H9 (cell line): ENCODE measurements at regions not wholly inside any gene's neighbourhood (a gene's known extent, or its start where the extent isn't known, plus 50 kb on each side); places are given as distances from the start of the nearest gene placed in this dataset.

Experiments used
- DNase-seq: peaks from one replicate; pipeline ENCODE4 v3.0.0-alpha.2; 2017
- H2AFZ ChIP-seq: one replicate; pipeline ENCODE4 v1.6.1; 2013; ENCODE audit warnings: mild to moderate bottlenecking, low read length, control low read depth, moderate library complexity
- H2AK5ac ChIP-seq: 2 replicates; pipeline ENCODE4 v1.6.1; 2013; ENCODE audit warnings: low read length, control low read depth, mixed read lengths; ENCODE audit not compliant: insufficient read length
- H2BK120ac ChIP-seq: one replicate; pipeline ENCODE4 v1.6.1; 2013; ENCODE audit warnings: low read depth, mild to moderate bottlenecking, low read length, control low read depth, inconsistent platforms; ENCODE audit not compliant: poor library complexity, severe bottlenecking
- H2BK12ac ChIP-seq: 2 replicates; pipeline ENCODE4 v1.6.1; 2013; ENCODE audit warnings: low read length, control low read depth, mixed read lengths, low read depth; ENCODE audit not compliant: insufficient read length
- H2BK15ac ChIP-seq: 2 replicates; pipeline ENCODE4 v1.6.1; 2013; ENCODE audit warnings: low read depth, low read length, control low read depth
- H2BK20ac ChIP-seq: one replicate; pipeline ENCODE4 v1.6.1; 2013; ENCODE audit warnings: low read depth, mild to moderate bottlenecking, low read length, control low read depth, inconsistent platforms; ENCODE audit not compliant: poor library complexity, severe bottlenecking
- H2BK5ac ChIP-seq: 2 replicates; pipeline ENCODE4 v1.6.1; 2013; ENCODE audit warnings: low read length, control low read depth, mixed read lengths; ENCODE audit not compliant: insufficient read length
- H3K14ac ChIP-seq: 2 replicates; pipeline ENCODE4 v1.6.1; 2013; ENCODE audit warnings: low read length, control low read depth; ENCODE audit not compliant: insufficient read depth
- H3K18ac ChIP-seq: 2 replicates; pipeline ENCODE4 v1.6.1; 2013; ENCODE audit warnings: low read depth, mild to moderate bottlenecking, mixed read lengths, low read length, control low read depth; ENCODE audit not compliant: insufficient read length
- H3K23ac ChIP-seq: 2 replicates; pipeline ENCODE4 v1.6.1; 2013; ENCODE audit warnings: low read length, control low read depth, mixed read lengths, low read depth; ENCODE audit not compliant: insufficient read length
- H3K23me2 ChIP-seq: 2 replicates; pipeline ENCODE4 v1.6.1; 2013; ENCODE audit warnings: low read depth, mild to moderate bottlenecking, mixed read lengths, low read length, control low read depth; ENCODE audit not compliant: insufficient read length, poor library complexity, severe bottlenecking
- H3K27ac ChIP-seq: 2 replicates; pipeline ENCODE4 v1.5.1; 2013; ENCODE audit warnings: low read length, control low read depth, mixed read lengths, low read depth; ENCODE audit not compliant: insufficient read length
- H3K27me3 ChIP-seq: 2 replicates; pipeline ENCODE4 v1.6.1; 2013; ENCODE audit warnings: low read length, control low read depth, inconsistent platforms; ENCODE audit not compliant: insufficient read depth
- H3K4ac ChIP-seq: 2 replicates; pipeline ENCODE4 v1.6.1; 2013; ENCODE audit warnings: low read depth, mild to moderate bottlenecking, control low read depth, inconsistent platforms, low read length, moderate library complexity
- H3K4me1 ChIP-seq: 2 replicates; pipeline ENCODE4 v1.6.1; 2013; ENCODE audit warnings: low read length, control low read depth, inconsistent platforms; ENCODE audit not compliant: insufficient read depth
- H3K4me2 ChIP-seq: 2 replicates; pipeline ENCODE4 v1.6.1; 2013; ENCODE audit warnings: low read length, control low read depth, mixed read lengths; ENCODE audit not compliant: insufficient read length, insufficient read depth
- H3K56ac ChIP-seq: 2 replicates; pipeline ENCODE4 v1.6.1; 2013; ENCODE audit warnings: low read depth, mild to moderate bottlenecking, mixed read lengths, low read length, control low read depth; ENCODE audit not compliant: insufficient read length
- H3K79me1 ChIP-seq: 2 replicates; pipeline ENCODE4 v1.6.1; 2013; ENCODE audit warnings: low read depth, mild to moderate bottlenecking, moderate library complexity, low read length, control low read depth, inconsistent platforms; ENCODE audit not compliant: insufficient read depth, poor library complexity, severe bottlenecking
- H3K79me2 ChIP-seq: 2 replicates; pipeline ENCODE4 v1.6.1; 2013; ENCODE audit warnings: low read length, control low read depth, inconsistent platforms; ENCODE audit not compliant: insufficient read depth
- H3K9ac ChIP-seq: 2 replicates; pipeline ENCODE4 v1.6.1; 2013; ENCODE audit warnings: low read length, control low read depth, mixed read lengths; ENCODE audit not compliant: insufficient read length; ENCODE audit errors: extremely low read depth
- H3K9me3 ChIP-seq: one replicate; pipeline ENCODE4 v1.6.1; 2013; ENCODE audit warnings: low read depth, low read length, inconsistent platforms; ENCODE audit not compliant: control insufficient read depth
- H3T11ph ChIP-seq: one replicate; pipeline ENCODE4 v1.6.1; 2013; ENCODE audit warnings: mild to moderate bottlenecking, low read length, control low read depth, inconsistent platforms
- H4K20me1 ChIP-seq: one replicate; pipeline ENCODE4 v1.6.1; 2013; ENCODE audit not compliant: control insufficient read depth, insufficient read length, insufficient read depth
- H4K5ac ChIP-seq: 2 replicates; pipeline ENCODE4 v1.6.1; 2013; ENCODE audit warnings: low read depth, mild to moderate bottlenecking, mixed read lengths, low read length, control low read depth; ENCODE audit not compliant: insufficient read length
- H4K8ac ChIP-seq: replicated peaks from 2 replicates; pipeline ENCODE4 v1.6.1; 2013; ENCODE audit warnings: low read length, control low read depth, mixed read lengths, low read depth; ENCODE audit not compliant: insufficient read length
- H4K91ac ChIP-seq: 2 replicates; pipeline ENCODE4 v1.6.1; 2013; ENCODE audit warnings: low read depth, mild to moderate bottlenecking, moderate library complexity, mixed read lengths, low read length, control low read depth; ENCODE audit not compliant: insufficient read length
- H3K27ac Mint-ChIP-seq, 3 experiments: 2 replicates in 2 of 3; 3 replicates in 1 of 3; pipeline ENCODE4 v1.8.0; 2020 to 2021; ENCODE audit warnings: mixed read lengths in 3 of 3, mild to moderate bottlenecking in 1 of 3, moderate library complexity in 1 of 3
- H3K27me3 Mint-ChIP-seq: 2 replicates; pipeline ENCODE4 v1.8.0; 2021; ENCODE audit warnings: low read depth, mild to moderate bottlenecking, moderate library complexity, mixed read lengths
- H3K36me3 Mint-ChIP-seq, 3 experiments: 2 replicates in 2 of 3; 3 replicates in 1 of 3; pipeline ENCODE4 v1.8.0; 2020 to 2021; ENCODE audit warnings: low read depth in 3 of 3, mixed read lengths in 3 of 3; ENCODE audit not compliant: insufficient read depth in 1 of 3
- H3K4me1 Mint-ChIP-seq, 2 experiments: 2 replicates each; pipeline ENCODE4 v1.8.0; 2020; ENCODE audit warnings: mixed read lengths in 2 of 2
- H3K4me3 Mint-ChIP-seq, 2 experiments: 2 replicates in 1 of 2; 3 replicates in 1 of 2; pipeline ENCODE4 v1.8.0; 2020 to 2021; ENCODE audit warnings: mild to moderate bottlenecking in 2 of 2, mixed read lengths in 2 of 2, moderate library complexity in 1 of 2
- H3K9me3 Mint-ChIP-seq, 2 experiments: 2 replicates in 1 of 2; 3 replicates in 1 of 2; pipeline ENCODE4 v1.8.0; 2020; ENCODE audit warnings: mild to moderate bottlenecking in 2 of 2, mixed read lengths in 2 of 2, moderate library complexity in 1 of 2
- CTCF ChIP-seq: fragments of 200-600 bp; sonication (generic); conservative IDR thresholded peaks from 3 replicates; pipeline ENCODE4 v1.8.0; 2021; ENCODE audit warnings: antibody characterized with exemption, mild to moderate bottlenecking
- WGBS: extraction: QIAGEN DNeasy Blood & Tissue Kit; methylation state at CpG from one replicate; pipeline ENCODE4 v1.1.7; 2013; ENCODE audit warnings: missing lambda C conversion rate, low lambda C conversion rate, mixed read lengths; ENCODE audit not compliant: insufficient read length; ENCODE audit errors: extremely low coverage; 5-methylcytosine and 5-hydroxymethylcytosine counted together

- Mint-ChIP-seq H3K9me3 (no peaks in the 10 kb centered on the region), H3K27me3 (peaks cover 1% of the 10 kb centered on the region), H3K27ac (no peak overlapping the region), H3K36me3 (no peaks in the 10 kb centered on the region), H3K4me1 (peaks cover 0 to 3% of the 10 kb centered on the region in 2 experiments; a peak in 1 of 4 replicates), H3K4me3 (no peak overlapping the region)
- H4K5ac ChIP-seq = no peak overlapping the region
- H3K27me3 ChIP-seq = no peaks in the 10 kb centered on the region
- no peaks in the 10 kb centered on the region for H4K20me1 ChIP-seq
- no peak overlapping the region for H2BK15ac ChIP-seq
- no peak overlapping the region for H3K4ac ChIP-seq
- TF ChIP-seq CTCF = no peak
- no peak overlapping the region for H3K9ac ChIP-seq
- WGBS = no CpG with 5 or more reads among the region's 1 CpG
- no peak overlapping the region for H2BK12ac ChIP-seq
- no peak overlapping the region for H2AFZ ChIP-seq
- H3K79me1 ChIP-seq = no peaks in the 10 kb centered on the region
- no peaks in the 10 kb centered on the region for H3K9me3 ChIP-seq
- no peak overlapping the region for H3K56ac ChIP-seq
- H2BK5ac ChIP-seq = no peak overlapping the region
- no peak overlapping the region for H3T11ph ChIP-seq
- DNase-seq = no peak
- no peaks in the 10 kb centered on the region for H3K4me1 ChIP-seq
- no peak overlapping the region for H3K14ac ChIP-seq
- H3K18ac ChIP-seq = no peak overlapping the region
- no peak overlapping the region for H2AK5ac ChIP-seq
- H2BK120ac ChIP-seq = no peak overlapping the region
- no peak overlapping the region for H3K23ac ChIP-seq
- no peaks in the 10 kb centered on the region for H3K23me2 ChIP-seq
- no peak overlapping the region for H4K8ac ChIP-seq
- H3K27ac ChIP-seq = no peak overlapping the region
- H2BK20ac ChIP-seq = no peak overlapping the region
- H3K4me2 ChIP-seq = no peak overlapping the region
- no peaks in the 10 kb centered on the region for H3K79me2 ChIP-seq
- no peak overlapping the region for H4K91ac ChIP-seq
Measured at GRCh38 chr10:64059884-64060283, 538.7 kb downstream of the REEP3 start.
